Fibroblast of lung (primary cell): ENCODE measurements at regions not wholly inside any gene's neighbourhood (a gene's known extent, or its start where the extent isn't known, plus 50 kb on each side); places are given as distances from the start of the nearest gene placed in this dataset.

Source experiments
- DNase-seq, 2 donors: peaks; one replicate each; pipeline versions ENCODE4 v3.0.0 to v3.0.0-alpha.2; 2010; ENCODE audit warnings: low read depth in 2 of 2
- H2AFZ ChIP-seq: 2 replicates; pipeline ENCODE4 v1.5.1; 2012; ENCODE audit warnings: low read length, control low read depth, inconsistent platforms
- H3K27ac ChIP-seq: 2 replicates; pipeline ENCODE4 v1.5.1; 2011; ENCODE audit warnings: low read length, control low read depth; ENCODE audit not compliant: insufficient read depth
- H3K27me3 ChIP-seq: 2 replicates; pipeline ENCODE4 v1.5.1; 2011; ENCODE audit warnings: mild to moderate bottlenecking, low read length; ENCODE audit not compliant: control insufficient read depth, insufficient read depth
- H3K36me3 ChIP-seq: 2 replicates; pipeline ENCODE4 v1.5.1; 2011; ENCODE audit warnings: low read length; ENCODE audit not compliant: control insufficient read depth, insufficient read depth
- H3K4me1 ChIP-seq: 2 replicates; pipeline ENCODE4 v1.5.1; 2011; ENCODE audit warnings: low read length; ENCODE audit not compliant: control insufficient read depth, insufficient read depth; ENCODE audit errors: extremely low read depth
- H3K4me2 ChIP-seq: 2 replicates; pipeline ENCODE4 v1.5.1; 2011; ENCODE audit warnings: low read length, control low read depth; ENCODE audit not compliant: insufficient read depth; ENCODE audit errors: extremely low read depth
- H3K4me3 ChIP-seq, 4 experiments: fragments of 200-600 bp in 1 of 4; sonication (generic) in 1 of 4; replicated peaks in 1 of 4; 2 replicates each; pipeline ENCODE4 v1.5.1; 2011 to 2016; ENCODE audit warnings: low read length in 4 of 4, low read depth in 3 of 4, mild to moderate bottlenecking in 3 of 4, control low read depth in 2 of 4, inconsistent platforms in 1 of 4, mixed read lengths in 1 of 4; ENCODE audit not compliant: insufficient read depth in 1 of 4; ENCODE audit errors: control extremely low read depth in 1 of 4
- H3K79me2 ChIP-seq: 2 replicates; pipeline ENCODE4 v1.5.1; 2012; ENCODE audit warnings: mild to moderate bottlenecking, low read length, inconsistent platforms; ENCODE audit not compliant: control insufficient read depth, insufficient read depth
- H3K9ac ChIP-seq: 2 replicates; pipeline ENCODE4 v1.5.1; 2011; ENCODE audit warnings: mild to moderate bottlenecking, low read length, control low read depth; ENCODE audit not compliant: insufficient read depth
- H3K9me3 ChIP-seq: 2 replicates; pipeline ENCODE4 v1.5.1; 2012; ENCODE audit warnings: low read depth, low read length; ENCODE audit not compliant: control insufficient read depth, insufficient read depth
- H4K20me1 ChIP-seq: 2 replicates; pipeline ENCODE4 v1.5.1; 2011; ENCODE audit warnings: low read length; ENCODE audit not compliant: control insufficient read depth, insufficient read depth; ENCODE audit errors: extremely low read depth
- CTCF ChIP-seq, 2 donors: IDR thresholded peaks in 1 of 2; conservative IDR thresholded peaks in 1 of 2; 1 replicate in 1 of 2; 2 replicates in 1 of 2; pipeline ENCODE4 v1.5.1; 2011 to 2012; ENCODE audit warnings: low read length in 2 of 2, control low read depth in 1 of 2, inconsistent platforms in 1 of 2, low read depth in 1 of 2, mild to moderate bottlenecking in 1 of 2
- EZH2 ChIP-seq: IDR thresholded peaks from 2 replicates; pipeline ENCODE4 v1.5.1; 2012; ENCODE audit warnings: low read length, control low read depth, mild to moderate bottlenecking; ENCODE audit errors: missing control alignments

DNA sequence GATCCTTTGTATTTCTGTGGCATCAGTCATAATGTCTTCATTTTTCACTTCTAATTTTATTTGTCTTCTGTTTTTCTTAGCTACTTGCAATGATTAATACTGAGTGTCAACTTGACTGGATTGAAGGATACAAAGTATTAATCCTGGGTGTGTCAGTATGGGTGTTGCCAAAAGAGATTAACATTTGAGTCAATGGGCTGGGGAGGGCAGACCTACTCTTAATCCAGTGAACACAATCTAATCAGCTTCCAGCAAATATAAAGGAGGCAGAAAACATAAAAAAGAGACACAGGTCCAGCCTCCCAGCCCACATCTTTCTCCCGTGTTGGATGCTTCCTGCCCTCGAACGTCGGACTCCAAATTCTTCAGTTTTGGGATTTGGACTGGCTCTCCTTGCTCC, 640.9 kb upstream of the MIR17HG start:
- no peak overlapping the region for H3K4me3 ChIP-seq
- DNase-seq, result no peak

GRCh38 chr13:90708128-90708527, 639.4 kb upstream of the MIR17HG start:
- no peak overlapping the region for H3K9ac ChIP-seq
- no peaks in the 10 kb centered on the region for H4K20me1 ChIP-seq
- TF ChIP-seq CTCF (conservative IDR thresholded peaks at IDR 0.05 in 1 of 2, IDR thresholded peaks at IDR 0.05 in 1 of 2; ENCODE audit: low read depth in 1 of 2, low read length in 2 of 2), result no peak
- no peak for TF ChIP-seq EZH2
- no peaks in the 10 kb centered on the region for H3K4me1 ChIP-seq
- no peak overlapping the region for H2AFZ ChIP-seq
- no peaks in the 10 kb centered on the region for H3K27me3 ChIP-seq
- no peak overlapping the region for H3K4me2 ChIP-seq
- H3K9me3 ChIP-seq, result no peaks in the 10 kb centered on the region
- H3K36me3 ChIP-seq, result no peaks in the 10 kb centered on the region
- no peak overlapping the region for H3K4me3 ChIP-seq
- no peaks in the 10 kb centered on the region for H3K79me2 ChIP-seq
- H3K27ac ChIP-seq, result no peak overlapping the region
- no peak for DNase-seq

More for the DNA sequence above, 640.9 kb upstream of the MIR17HG start:
- Histone ChIP-seq H3K79me2 (no peaks in the 10 kb centered on the region), H3K27ac (no peak overlapping the region), H3K36me3 (no peaks in the 10 kb centered on the region), H3K4me2 (no peak overlapping the region), H2AFZ (no peak overlapping the region), H4K20me1 (no peaks in the 10 kb centered on the region), H3K4me1 (no peaks in the 10 kb centered on the region), H3K9me3 (no peaks in the 10 kb centered on the region), H3K27me3 (no peaks in the 10 kb centered on the region), H3K9ac (no peak overlapping the region)
- TF ChIP-seq CTCF (conservative IDR thresholded peaks at IDR 0.05 in 1 of 2, IDR thresholded peaks at IDR 0.05 in 1 of 2; ENCODE audit: low read depth in 1 of 2, low read length in 2 of 2) (no peak), EZH2 (no peak)

DNA sequence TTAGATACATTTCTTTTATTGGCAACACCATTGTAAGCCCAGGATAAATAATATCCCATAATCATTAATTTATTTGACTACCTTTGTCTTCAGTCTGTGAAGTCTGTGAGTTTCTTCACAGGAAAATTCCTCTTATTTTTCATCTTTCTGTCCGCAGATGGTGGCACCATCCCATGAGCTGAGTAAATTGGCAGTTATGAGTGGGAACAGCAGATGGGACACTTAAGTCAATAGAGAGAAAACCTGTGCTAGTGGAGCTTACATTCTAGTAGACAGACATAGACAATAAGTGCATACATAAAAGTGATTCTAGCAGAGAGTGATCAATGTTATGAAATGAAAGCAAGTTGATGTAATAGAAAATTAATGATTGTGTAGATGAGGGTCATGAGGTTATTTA, 638.2 kb upstream of the MIR17HG start:
- H2AFZ ChIP-seq, result no peak overlapping the region
- no peak for TF ChIP-seq EZH2
- H3K79me2 ChIP-seq, result no peaks in the 10 kb centered on the region
- DNase-seq, result no peak
- H3K27me3 ChIP-seq, result no peaks in the 10 kb centered on the region
- no peak overlapping the region for H3K4me2 ChIP-seq
- H3K9ac ChIP-seq, result no peak overlapping the region
- H3K4me3 ChIP-seq, result no peak overlapping the region
- no peak overlapping the region for H3K27ac ChIP-seq
- no peaks in the 10 kb centered on the region for H3K9me3 ChIP-seq
- H3K36me3 ChIP-seq, result no peaks in the 10 kb centered on the region
- no peaks in the 10 kb centered on the region for H3K4me1 ChIP-seq
- no peaks in the 10 kb centered on the region for H4K20me1 ChIP-seq
